ENCODE measurements at regions not wholly inside any gene's neighbourhood (a gene's known extent, or its start where the extent isn't known, plus 50 kb on each side); places are given as distances from the start of the nearest gene placed in this dataset.

DNA sequence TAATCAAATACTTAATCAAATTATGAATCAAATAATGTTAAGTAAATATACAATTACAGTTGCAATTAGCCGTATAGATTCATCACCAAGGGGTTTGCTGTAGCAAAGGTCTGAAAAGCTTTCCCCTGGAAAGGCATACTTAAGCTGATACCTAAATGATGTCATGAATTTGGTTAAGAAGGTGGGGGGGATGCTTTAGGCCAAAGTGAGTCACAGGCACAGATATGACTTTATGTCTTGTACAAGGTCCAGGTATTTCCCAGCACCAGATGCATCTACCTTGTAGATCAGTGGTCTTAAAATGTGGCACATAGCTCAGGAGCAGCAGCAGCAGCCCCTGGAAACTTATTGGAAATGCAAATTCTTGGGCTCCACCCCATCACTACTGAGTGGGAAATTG, 557.3 kb upstream of the CDH4 start:
- Mint-ChIP-seq H3K9me3 (ENCODE audit: unreplicated experiment) (no peaks in the 10 kb centered on the region), H3K4me1 (ENCODE audit: low read depth, unreplicated experiment) (peaks cover 30% of the 10 kb centered on the region), H3K4me3 (ENCODE audit: unreplicated experiment) (no peak overlapping the region), H3K36me3 (ENCODE audit: low read depth, unreplicated experiment) (peaks cover 2% of the 10 kb centered on the region), H3K27me3 (ENCODE audit: low read depth, unreplicated experiment) (no peaks in the 10 kb centered on the region), H3K27ac (ENCODE audit: unreplicated experiment) (peak overlapping the region; percentile 83)
- FAIRE-seq, result no peak
- peak; percentile 80 for DNase-seq (ENCODE audit: low read depth)
- Histone ChIP-seq H3K4me3 (ENCODE audit: insufficient read depth, low read depth, low read length) (no peak overlapping the region), H3K27me3 (ENCODE audit: insufficient read depth, low read length) (no peaks in the 10 kb centered on the region), H3K9me3 (ENCODE audit: insufficient read depth, low read depth, low read length) (no peaks in the 10 kb centered on the region), H3K27ac (ENCODE audit: low read depth, low read length) (peak overlapping the region; percentile 66), H3K9ac (ENCODE audit: low read length) (no peak overlapping the region), H3K4me1 (ENCODE audit: insufficient read depth, low read length) (peaks cover 16% of the 10 kb centered on the region), H4K20me1 (ENCODE audit: insufficient read depth, low read length) (no peaks in the 10 kb centered on the region), H3K79me2 (ENCODE audit: insufficient read depth, low read length) (no peaks in the 10 kb centered on the region), H2AFZ (ENCODE audit: low read depth, low read length) (no peak overlapping the region), H3K4me2 (ENCODE audit: low read length) (peak overlapping the region; percentile 76), H3K36me3 (ENCODE audit: insufficient read depth, low read length) (no peaks in the 10 kb centered on the region)
- TF ChIP-seq EZH2 (IDR thresholded peaks at IDR 0.05; ENCODE audit: insufficient read depth, low read length), result no peak
- TF ChIP-seq, protein P1, sequence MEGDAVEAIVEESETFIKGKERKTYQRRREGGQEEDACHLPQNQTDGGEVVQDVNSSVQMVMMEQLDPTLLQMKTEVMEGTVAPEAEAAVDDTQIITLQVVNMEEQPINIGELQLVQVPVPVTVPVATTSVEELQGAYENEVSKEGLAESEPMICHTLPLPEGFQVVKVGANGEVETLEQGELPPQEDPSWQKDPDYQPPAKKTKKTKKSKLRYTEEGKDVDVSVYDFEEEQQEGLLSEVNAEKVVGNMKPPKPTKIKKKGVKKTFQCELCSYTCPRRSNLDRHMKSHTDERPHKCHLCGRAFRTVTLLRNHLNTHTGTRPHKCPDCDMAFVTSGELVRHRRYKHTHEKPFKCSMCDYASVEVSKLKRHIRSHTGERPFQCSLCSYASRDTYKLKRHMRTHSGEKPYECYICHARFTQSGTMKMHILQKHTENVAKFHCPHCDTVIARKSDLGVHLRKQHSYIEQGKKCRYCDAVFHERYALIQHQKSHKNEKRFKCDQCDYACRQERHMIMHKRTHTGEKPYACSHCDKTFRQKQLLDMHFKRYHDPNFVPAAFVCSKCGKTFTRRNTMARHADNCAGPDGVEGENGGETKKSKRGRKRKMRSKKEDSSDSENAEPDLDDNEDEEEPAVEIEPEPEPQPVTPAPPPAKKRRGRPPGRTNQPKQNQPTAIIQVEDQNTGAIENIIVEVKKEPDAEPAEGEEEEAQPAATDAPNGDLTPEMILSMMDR (IDR thresholded peaks at IDR 0.05; ENCODE audit: insufficient read depth, low read depth, low read length), result no peak

DNA sequence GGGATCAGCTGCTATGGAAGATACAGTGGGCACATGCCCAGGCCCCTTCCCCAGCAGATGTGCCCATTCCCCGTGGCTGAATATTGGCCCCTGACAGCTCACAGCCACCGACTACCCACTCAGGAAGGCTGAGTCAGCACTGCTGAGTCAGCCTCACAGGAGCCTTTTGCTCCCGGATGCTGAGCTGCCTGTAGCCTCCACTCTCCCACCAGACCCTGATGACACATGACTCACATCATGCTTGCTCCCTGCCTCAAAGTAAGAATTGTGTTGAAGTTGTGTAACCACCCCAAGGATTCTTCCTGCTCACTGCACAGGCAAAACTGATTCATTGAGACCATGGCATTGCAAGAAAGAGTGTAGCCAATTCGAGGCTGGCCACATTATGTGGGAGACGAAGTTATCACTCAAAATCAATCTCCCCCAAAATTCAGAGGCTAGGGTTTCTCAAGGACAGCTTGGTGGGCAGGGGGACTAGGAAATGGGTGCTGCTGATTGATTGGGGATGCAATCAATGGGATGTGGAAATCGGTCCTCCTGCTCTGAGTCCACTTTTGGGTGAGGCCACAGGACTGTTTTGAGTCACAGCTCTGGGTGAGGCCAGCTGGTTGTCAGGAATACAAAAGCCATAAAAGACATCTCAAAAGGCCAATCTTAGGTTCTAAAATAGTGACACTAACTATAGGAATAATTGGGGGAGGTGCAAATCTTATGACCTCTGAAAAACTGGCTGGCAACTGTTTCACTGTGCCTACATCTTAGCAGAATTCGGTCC, 556.6 kb upstream of the CDH4 start:
- peak overlapping the region; percentile 76 for H3K4me2 ChIP-seq (ENCODE audit: low read length)
- Mint-ChIP-seq H3K27ac (ENCODE audit: unreplicated experiment) (peak overlapping the region; percentile 83), H3K9me3 (ENCODE audit: unreplicated experiment) (no peaks in the 10 kb centered on the region), H3K4me3 (ENCODE audit: unreplicated experiment) (no peak overlapping the region), H3K27me3 (ENCODE audit: low read depth, unreplicated experiment) (no peaks in the 10 kb centered on the region), H3K36me3 (ENCODE audit: low read depth, unreplicated experiment) (peaks cover 2% of the 10 kb centered on the region), H3K4me1 (ENCODE audit: low read depth, unreplicated experiment) (peaks cover 30% of the 10 kb centered on the region)
- H3K4me3 ChIP-seq (ENCODE audit: insufficient read depth, low read depth, low read length), result no peak overlapping the region
- H3K4me1 ChIP-seq (ENCODE audit: insufficient read depth, low read length), result peaks cover 16% of the 10 kb centered on the region
- H4K20me1 ChIP-seq (ENCODE audit: insufficient read depth, low read length), result no peaks in the 10 kb centered on the region
- H2AFZ ChIP-seq (ENCODE audit: low read depth, low read length), result peak overlapping the region; percentile 38
- TF ChIP-seq, protein P1 (IDR thresholded peaks at IDR 0.05; ENCODE audit: insufficient read depth, low read depth, low read length), result no peak
- no peak for TF ChIP-seq EZH2 (IDR thresholded peaks at IDR 0.05; ENCODE audit: insufficient read depth, low read length)
- no peaks in the 10 kb centered on the region for H3K36me3 ChIP-seq (ENCODE audit: insufficient read depth, low read length)
- no peaks in the 10 kb centered on the region for H3K79me2 ChIP-seq (ENCODE audit: insufficient read depth, low read length)
- FAIRE-seq (peak; percentile 74), DNase-seq (ENCODE audit: low read depth) (peak; percentile 96)
- H3K27me3 ChIP-seq (ENCODE audit: insufficient read depth, low read length), result no peaks in the 10 kb centered on the region
- H3K9ac ChIP-seq (ENCODE audit: low read length), result no peak overlapping the region
- H3K27ac ChIP-seq (ENCODE audit: low read depth, low read length), result peak overlapping the region; percentile 66
- H3K9me3 ChIP-seq (ENCODE audit: insufficient read depth, low read depth, low read length), result no peaks in the 10 kb centered on the region

DNA sequence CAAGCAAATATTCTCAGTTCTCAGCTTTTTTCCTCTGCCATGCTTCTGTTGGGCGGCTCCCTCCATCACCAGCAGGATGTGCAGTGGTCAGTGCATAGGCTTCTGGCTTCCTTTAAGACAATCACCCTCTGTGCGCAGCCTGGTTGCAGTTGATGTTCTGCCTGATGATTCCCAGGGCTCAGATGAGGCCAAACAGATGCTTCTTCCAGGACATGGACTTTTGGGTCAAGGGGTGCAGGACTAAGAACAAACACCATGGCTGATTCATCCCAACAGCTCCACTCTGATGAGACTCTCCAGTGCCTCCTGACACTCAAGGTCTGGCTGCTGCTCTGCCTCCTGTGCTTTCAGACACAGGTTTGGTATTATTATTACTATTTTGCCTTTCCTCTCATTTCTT, 554.8 kb upstream of the CDH4 start:
- no peak for FAIRE-seq
- peaks cover 2% of the 10 kb centered on the region for H3K36me3 Mint-ChIP-seq (ENCODE audit: low read depth, unreplicated experiment)
- H3K27me3 Mint-ChIP-seq (ENCODE audit: low read depth, unreplicated experiment), result no peaks in the 10 kb centered on the region

More for the DNA sequence above, 554.8 kb upstream of the CDH4 start:
- Histone ChIP-seq H3K4me3 (ENCODE audit: insufficient read depth, low read depth, low read length) (no peak overlapping the region), H3K4me2 (ENCODE audit: low read length) (no peak overlapping the region), H4K20me1 (ENCODE audit: insufficient read depth, low read length) (no peaks in the 10 kb centered on the region), H3K9ac (ENCODE audit: low read length) (no peak overlapping the region), H2AFZ (ENCODE audit: low read depth, low read length) (no peak overlapping the region), H3K27ac (ENCODE audit: low read depth, low read length) (no peak overlapping the region), H3K27me3 (ENCODE audit: insufficient read depth, low read length) (no peaks in the 10 kb centered on the region), H3K4me1 (ENCODE audit: insufficient read depth, low read length) (peaks cover 16% of the 10 kb centered on the region), H3K79me2 (ENCODE audit: insufficient read depth, low read length) (no peaks in the 10 kb centered on the region), H3K9me3 (ENCODE audit: insufficient read depth, low read depth, low read length) (no peaks in the 10 kb centered on the region), H3K36me3 (ENCODE audit: insufficient read depth, low read length) (no peaks in the 10 kb centered on the region)
- DNase-seq (ENCODE audit: low read depth), result no peak
- Mint-ChIP-seq H3K9me3 (ENCODE audit: unreplicated experiment) (no peaks in the 10 kb centered on the region), H3K4me3 (ENCODE audit: unreplicated experiment) (no peak overlapping the region), H3K4me1 (ENCODE audit: low read depth, unreplicated experiment) (peaks cover 28% of the 10 kb centered on the region), H3K27ac (ENCODE audit: unreplicated experiment) (no peak overlapping the region)
- TF ChIP-seq, protein P1 (IDR thresholded peaks at IDR 0.05; ENCODE audit: insufficient read depth, low read depth, low read length), result no peak
- TF ChIP-seq EZH2 (IDR thresholded peaks at IDR 0.05; ENCODE audit: insufficient read depth, low read length), result no peak

Data from astrocyte (in vitro differentiated cells and primary cell).